Right lobe of liver (tissue), 6 donors: ENCODE measurements at regions not wholly inside any gene's neighbourhood (a gene's known extent, or its start where the extent isn't known, plus 50 kb on each side); places are given as distances from the start of the nearest gene placed in this dataset.

ENCODE experiments used
- ATAC-seq, 4 donors: fragments of 200-7000 bp; cut with Tn5 transposase; one replicate each; pipeline ENCODE4 v1.9.1; 2020; ENCODE audit warnings: mild to moderate bottlenecking in 4 of 4, moderate library complexity in 4 of 4
- DNase-seq, 3 donors: peaks; one replicate each; pipeline ENCODE4 v3.0.0-alpha.2; 2020
- H3K27ac ChIP-seq, 3 donors: fragments of 200-600 bp; one replicate each; pipeline ENCODE4 v1.8.0; 2022
- H3K27me3 ChIP-seq, 2 donors: fragments of 200-600 bp; one replicate each; pipeline ENCODE4 v1.8.0; 2022
- H3K36me3 ChIP-seq, 4 donors: fragments of 200-600 bp; sonication (generic) in 1 of 4; one replicate each; pipeline versions ENCODE4 v1.5.1 to v1.8.0; 2017 to 2022; ENCODE audit warnings: control low read depth in 1 of 4
- H3K4me1 ChIP-seq, 4 donors: fragments of 200-600 bp; sonication (generic) in 1 of 4; one replicate each; pipeline versions ENCODE4 v1.5.1 to v1.8.0; 2017 to 2022; ENCODE audit warnings: control low read depth in 1 of 4
- H3K4me3 ChIP-seq, 3 donors: fragments of 200-600 bp; one replicate each; pipeline ENCODE4 v1.8.0; 2022
- H3K9me3 ChIP-seq, 4 donors: fragments of 200-600 bp; sonication (generic) in 1 of 4; one replicate each; pipeline versions ENCODE4 v1.5.1 to v1.8.0; 2017 to 2022; ENCODE audit warnings: control low read depth in 1 of 4
- POLR2A ChIP-seq: fragments of 450-650 bp; IDR thresholded peaks from one replicate; pipeline ENCODE4 v1.6.1; 2017; ENCODE audit warnings: antibody characterized with exemption, mild to moderate bottlenecking
- WGBS: methylation state at CpG from one replicate; pipeline ENCODE4 v1.1.6; 2018; ENCODE audit warnings: low coverage, low lambda C conversion rate; ENCODE audit not compliant: insufficient coverage; ENCODE audit errors: missing lambda C conversion rate; 5-methylcytosine and 5-hydroxymethylcytosine counted together
- intact Hi-C, 2 donors: fragments of 100-400 bp; cut with DNase I; formaldehyde crosslinking; loops; one replicate each; pipeline versions ENCODE4 v1.11.2 to v1.14.1; 2022
- TF ChIP-seq, protein P1 (sequence below), 4 donors: fragments of 200-600 bp in 3 of 4; fragments of 450-650 bp in 1 of 4; IDR thresholded peaks; one replicate each; pipeline versions ENCODE4 v1.5.1 to v1.8.0; 2016 to 2022; ENCODE audit warnings: antibody characterized with exemption in 4 of 4, mild to moderate bottlenecking in 2 of 4
- donor health status: DM: no; HTN: yes; CAD: no.
- donor health status: DM: no; HTN: no; CAD: no.
- donor health status: DM: no; HTN: no; CAD: no.
- donor health status: DM: no; HTN: yes; CAD: no.
- donor health status: DM: no; HTN: yes; CAD: no.

- intact Hi-C loops = no loop called here
- no peak overlapping the region for H3K27ac ChIP-seq
- no peak for DNase-seq
- no peaks in the 10 kb centered on the region for H3K36me3 ChIP-seq
- peaks cover 0 to 6% (median 0%) of the 10 kb centered on the region in 4 donors for H3K9me3 ChIP-seq
- no peaks in the 10 kb centered on the region for H3K4me1 ChIP-seq
- no peak overlapping the region for H3K4me3 ChIP-seq
- ATAC-seq = no peak
- 50% methylated on average over 1 of the region's 1 CpG for WGBS
- TF ChIP-seq, protein P1, sequence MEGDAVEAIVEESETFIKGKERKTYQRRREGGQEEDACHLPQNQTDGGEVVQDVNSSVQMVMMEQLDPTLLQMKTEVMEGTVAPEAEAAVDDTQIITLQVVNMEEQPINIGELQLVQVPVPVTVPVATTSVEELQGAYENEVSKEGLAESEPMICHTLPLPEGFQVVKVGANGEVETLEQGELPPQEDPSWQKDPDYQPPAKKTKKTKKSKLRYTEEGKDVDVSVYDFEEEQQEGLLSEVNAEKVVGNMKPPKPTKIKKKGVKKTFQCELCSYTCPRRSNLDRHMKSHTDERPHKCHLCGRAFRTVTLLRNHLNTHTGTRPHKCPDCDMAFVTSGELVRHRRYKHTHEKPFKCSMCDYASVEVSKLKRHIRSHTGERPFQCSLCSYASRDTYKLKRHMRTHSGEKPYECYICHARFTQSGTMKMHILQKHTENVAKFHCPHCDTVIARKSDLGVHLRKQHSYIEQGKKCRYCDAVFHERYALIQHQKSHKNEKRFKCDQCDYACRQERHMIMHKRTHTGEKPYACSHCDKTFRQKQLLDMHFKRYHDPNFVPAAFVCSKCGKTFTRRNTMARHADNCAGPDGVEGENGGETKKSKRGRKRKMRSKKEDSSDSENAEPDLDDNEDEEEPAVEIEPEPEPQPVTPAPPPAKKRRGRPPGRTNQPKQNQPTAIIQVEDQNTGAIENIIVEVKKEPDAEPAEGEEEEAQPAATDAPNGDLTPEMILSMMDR (IDR thresholded peaks at IDR 0.05) = no peak
- no peak for TF ChIP-seq POLR2A
- H3K27me3 ChIP-seq = no peaks in the 10 kb centered on the region
These were observed 241.7 kb upstream of the SPOCK3 start for GRCh38 chr4:167475951-167476350.

DNA sequence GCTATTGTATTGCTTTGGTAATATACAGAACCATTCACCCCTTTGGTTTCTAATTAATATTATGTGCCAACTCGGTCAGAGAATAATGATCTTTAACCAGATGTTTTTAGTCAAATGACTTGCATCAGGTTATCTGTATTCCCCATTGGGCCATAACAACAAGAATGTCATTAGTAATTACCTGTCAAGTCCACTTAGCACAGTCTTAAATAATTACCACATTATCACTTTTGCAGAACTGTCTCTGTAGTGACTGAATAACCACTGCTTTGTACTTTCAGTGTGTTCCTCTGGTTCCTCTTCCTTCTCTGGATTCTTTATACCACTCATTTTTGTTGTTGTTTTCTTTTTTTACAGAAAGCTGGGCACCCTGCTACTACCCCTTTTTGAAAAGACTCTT, 257.7 kb upstream of the SPOCK3 start:
- Histone ChIP-seq H3K4me3 (no peak overlapping the region), H3K27ac (no peak overlapping the region), H3K9me3 (no peaks in the 10 kb centered on the region), H3K4me1 (no peaks in the 10 kb centered on the region), H3K27me3 (no peaks in the 10 kb centered on the region), H3K36me3 (no peaks in the 10 kb centered on the region)
- no peak for ATAC-seq
- 6% methylated on average over 1 of the region's 1 CpG for WGBS
- intact Hi-C loops = no loop called here
- no peak for DNase-seq
- TF ChIP-seq, protein P1 (IDR thresholded peaks at IDR 0.05) = no peak
- no peak for TF ChIP-seq POLR2A

- no peaks in the 10 kb centered on the region for H3K27me3 ChIP-seq
- intact Hi-C loops = no loop called here
- ATAC-seq = no peak
- no peaks in the 10 kb centered on the region for H3K4me1 ChIP-seq
- DNase-seq = no peak
- no peak overlapping the region for H3K4me3 ChIP-seq
- no peak for TF ChIP-seq POLR2A
- TF ChIP-seq, protein P1 (IDR thresholded peaks at IDR 0.05) = no peak
- no peaks in the 10 kb centered on the region for H3K9me3 ChIP-seq
- 65% methylated on average over 2 of the region's 2 CpGs for WGBS
- H3K36me3 ChIP-seq = no peaks in the 10 kb centered on the region
- H3K27ac ChIP-seq = no peak overlapping the region
These were observed 275.3 kb upstream of the SPOCK3 start for GRCh38 chr4:167509551-167509950.

DNA sequence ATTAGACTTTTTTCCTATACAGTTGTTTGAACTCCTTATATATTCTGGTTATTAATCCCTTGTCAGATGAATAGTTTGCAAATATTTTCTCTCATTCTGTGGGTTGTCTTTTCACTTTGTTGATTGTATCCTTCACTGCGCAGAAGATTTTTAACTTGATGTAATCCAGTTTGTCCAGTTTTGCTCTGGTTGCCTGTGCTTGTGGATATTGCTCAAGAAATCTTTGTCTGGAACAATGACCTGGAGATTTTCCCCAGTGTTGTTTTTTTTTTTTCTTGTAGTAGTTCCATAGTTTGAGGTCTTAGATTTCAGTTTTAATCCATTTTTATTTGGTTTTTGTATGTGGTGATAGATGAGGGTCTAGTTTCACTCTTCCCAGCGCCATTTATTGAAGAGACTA, 289.8 kb upstream of the SPOCK3 start:
- Histone ChIP-seq H3K4me1 (no peaks in the 10 kb centered on the region), H3K27me3 (no peaks in the 10 kb centered on the region), H3K27ac (no peak overlapping the region), H3K4me3 (no peak overlapping the region), H3K9me3 (no peaks in the 10 kb centered on the region), H3K36me3 (no peaks in the 10 kb centered on the region)
- no peak for ATAC-seq
- 60% methylated on average over 2 of the region's 2 CpGs for WGBS
- TF ChIP-seq, protein P1 (IDR thresholded peaks at IDR 0.05) = no peak
- no peak for TF ChIP-seq POLR2A
- intact Hi-C loops = no loop called here
- DNase-seq = no peak

- WGBS = 50% methylated on average over 1 of the region's 1 CpG
- ATAC-seq = no peak
- intact Hi-C loops = no loop called here
- TF ChIP-seq, protein P1 (IDR thresholded peaks at IDR 0.05) = no peak
- no peak for TF ChIP-seq POLR2A
- DNase-seq = no peak
- Histone ChIP-seq H3K36me3 (no peaks in the 10 kb centered on the region), H3K27ac (no peak overlapping the region), H3K4me3 (no peak overlapping the region), H3K9me3 (no peaks in the 10 kb centered on the region), H3K27me3 (no peaks in the 10 kb centered on the region), H3K4me1 (no peaks in the 10 kb centered on the region)
These were observed 303.5 kb upstream of the SPOCK3 start for GRCh38 chr4:167537761-167538160.
